GM18505 (cell line): ENCODE measurements at regions not wholly inside any gene's neighbourhood (a gene's known extent, or its start where the extent isn't known, plus 50 kb on each side); places are given as distances from the start of the nearest gene placed in this dataset.

Experiments
- ATAC-seq: cut with Tn5 transposase; IDR thresholded peaks from one replicate; pipeline ENCODE4 v1.9.1; 2021; ENCODE audit not compliant: unreplicated experiment
- POLR2A ChIP-seq: IDR thresholded peaks from 4 replicates; pipeline ENCODE4 v1.6.1; 2011; ENCODE audit warnings: borderline replicate concordance; ENCODE audit not compliant: insufficient read depth, insufficient read length; ENCODE audit errors: extremely low read depth

- no peak for ATAC-seq
Observed at GRCh38 chr2:196439760-196440159, 199.8 kb upstream of the CCDC150 start.

GRCh38 chr2:196440413-196440812 is 199.1 kb upstream of the CCDC150 start:
- ATAC-seq: no peak
- TF ChIP-seq POLR2A: no peak

More at GRCh38 chr2:196439760-196440159, 199.8 kb upstream of the CCDC150 start:
- TF ChIP-seq POLR2A: no peak

- TF ChIP-seq POLR2A: no peak
- no peak for ATAC-seq
Observed at GRCh38 chr2:196441527-196441926, 198.0 kb upstream of the CCDC150 start.

- TF ChIP-seq POLR2A: no peak
- ATAC-seq: no peak
Observed at GRCh38 chr2:196442211-196442610, 197.3 kb upstream of the CCDC150 start.

GRCh38 chr2:196444442-196444841 is 195.1 kb upstream of the CCDC150 start:
- no peak for ATAC-seq
- TF ChIP-seq POLR2A: no peak

GRCh38 chr2:196445991-196446390 is 193.5 kb upstream of the CCDC150 start:
- ATAC-seq: no peak
- TF ChIP-seq POLR2A: no peak

GRCh38 chr2:196448407-196449079 is 191.0 kb upstream of the CCDC150 start:
- no peak for TF ChIP-seq POLR2A
- ATAC-seq: no peak

- no peak for ATAC-seq
- TF ChIP-seq POLR2A: no peak
Observed at GRCh38 chr2:196449083-196449482, 190.4 kb upstream of the CCDC150 start.

DNA sequence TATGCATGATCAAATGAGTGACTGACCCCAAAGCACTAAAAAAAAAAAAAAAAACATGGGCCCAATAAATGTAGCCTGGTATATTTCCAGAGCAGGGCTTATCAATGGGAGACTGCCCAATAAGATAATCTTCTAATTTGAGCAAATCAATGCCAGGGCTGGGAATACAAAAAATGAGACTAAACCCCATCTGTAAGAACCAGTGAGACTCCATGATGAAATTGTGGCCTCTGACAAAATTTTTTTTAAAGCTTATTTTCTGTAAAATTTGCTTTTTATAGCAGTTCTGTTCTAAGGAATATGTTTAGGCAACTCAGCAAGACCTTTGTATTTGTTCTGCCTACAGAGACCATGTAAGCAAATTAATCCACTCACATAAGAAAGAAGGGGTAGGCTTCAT is 186.8 kb upstream of the CCDC150 start:
- TF ChIP-seq POLR2A: no peak
- no peak for ATAC-seq

DNA sequence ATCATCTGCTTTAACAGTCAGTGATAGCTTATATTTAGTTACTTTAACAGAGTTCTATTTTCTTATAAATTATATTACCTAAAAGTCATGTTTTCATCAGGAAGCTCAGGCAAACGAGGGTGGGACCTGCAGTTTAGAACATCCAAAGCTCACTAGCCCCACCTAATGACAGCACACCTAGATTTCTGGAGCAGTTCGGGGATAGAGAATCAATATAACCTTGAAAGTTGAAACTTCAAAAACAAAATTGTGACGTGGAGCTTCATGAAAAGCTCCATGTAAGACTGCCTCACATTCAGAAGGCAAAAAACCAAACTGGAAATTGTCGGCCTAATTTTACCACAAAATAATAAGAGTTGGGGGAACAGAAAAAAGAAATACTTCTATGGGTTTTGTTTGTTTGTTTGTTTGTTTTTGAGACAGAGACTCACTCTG is 185.9 kb upstream of the CCDC150 start:
- peak; percentile 65 for ATAC-seq
- no peak for TF ChIP-seq POLR2A

- TF ChIP-seq POLR2A: no peak
- no peak for ATAC-seq
Observed at GRCh38 chr2:196454492-196454891, 185.0 kb upstream of the CCDC150 start.

GRCh38 chr2:196459539-196459938 is 180.0 kb upstream of the CCDC150 start:
- ATAC-seq: no peak
- no peak for TF ChIP-seq POLR2A

DNA sequence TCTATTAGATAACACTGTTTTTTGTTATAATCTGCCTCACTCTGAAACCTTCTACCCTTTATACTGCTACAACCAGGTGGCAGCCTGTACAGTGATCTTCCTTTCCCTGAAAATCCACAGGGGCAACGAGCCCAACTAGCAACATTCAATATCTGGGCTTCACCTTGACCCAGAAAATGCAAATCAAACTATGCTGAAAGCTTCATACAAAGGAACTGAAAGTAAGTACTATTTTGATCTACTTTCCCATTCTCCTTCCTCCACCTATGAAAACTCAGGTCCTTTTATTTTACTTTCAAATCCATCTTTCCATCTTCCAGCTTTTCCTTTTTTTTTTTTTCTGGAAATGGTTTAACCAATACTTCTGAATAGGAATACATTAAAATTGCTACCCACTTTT is 175.8 kb upstream of the CCDC150 start:
- ATAC-seq: no peak
- no peak for TF ChIP-seq POLR2A

- ATAC-seq: no peak
- TF ChIP-seq POLR2A: no peak
Observed at GRCh38 chr2:196464311-196464710, 175.2 kb upstream of the CCDC150 start.

- ATAC-seq: no peak
- no peak for TF ChIP-seq POLR2A
Observed at GRCh38 chr2:196466581-196466980, 172.9 kb upstream of the CCDC150 start.
